Stimulated activated CD8-positive, alpha-beta memory T cell treated with anti-CD3 and anti-CD28 coated beads, Interleukin-15, amount 100 ng/mL, for 48 hours (primary cell): ENCODE measurements at regions not wholly inside any gene's neighbourhood (a gene's known extent, or its start where the extent isn't known, plus 50 kb on each side); places are given as distances from the start of the nearest gene placed in this dataset.
"Not testable (repeated sequence)": the region's sequence is repeated elsewhere in the genome, so short reads cannot be mapped to it uniquely, and the experiment has no call there.

ENCODE experiments used
- DNase-seq, 2 donors: peaks; one replicate each; pipeline ENCODE4 v3.0.0-alpha.2; 2020; ENCODE audit warnings: low read depth in 2 of 2

DNA sequence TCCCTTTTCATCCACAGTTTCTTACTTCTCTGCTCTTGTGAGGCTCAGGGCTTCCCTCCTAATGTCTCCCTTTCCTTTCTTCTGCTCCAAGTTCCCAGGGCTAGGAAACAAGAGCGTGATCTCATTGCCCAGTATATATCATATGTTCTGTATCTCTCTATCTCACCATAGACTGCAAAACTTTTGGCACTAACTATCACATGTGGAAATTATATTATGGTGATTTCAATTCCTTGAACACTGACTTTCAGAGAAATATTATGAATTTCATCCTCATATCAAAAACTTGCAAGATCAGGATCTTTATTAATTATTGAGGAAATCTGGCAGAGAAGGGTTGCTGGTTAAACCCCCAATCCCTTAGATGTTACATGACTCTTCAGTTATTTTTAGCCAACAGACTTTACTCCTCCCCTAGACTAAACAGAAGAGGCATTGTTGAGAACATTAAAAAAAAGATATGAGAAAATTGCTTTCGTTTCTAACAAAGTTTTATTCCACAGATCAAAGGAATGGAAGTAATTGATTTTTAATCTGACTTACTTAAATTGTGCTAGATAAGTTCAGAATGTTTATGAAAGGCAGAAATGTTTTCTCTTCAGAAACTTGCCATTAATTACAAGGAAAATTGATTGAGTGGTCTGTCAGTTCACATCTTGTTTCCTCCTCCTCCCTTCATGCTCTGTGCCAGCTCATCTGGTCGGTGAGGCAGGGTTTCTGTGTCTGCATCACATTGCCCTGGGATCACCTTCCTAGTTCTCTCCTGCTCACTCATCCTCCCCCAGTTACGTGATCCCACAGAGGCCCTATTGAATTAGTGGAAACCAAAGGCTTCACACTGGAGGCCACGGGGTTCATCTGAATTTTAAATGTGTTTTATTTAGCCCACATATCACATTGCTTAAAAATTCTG is 378.5 kb downstream of the LMO7 start:
- no peak for DNase-seq

DNA sequence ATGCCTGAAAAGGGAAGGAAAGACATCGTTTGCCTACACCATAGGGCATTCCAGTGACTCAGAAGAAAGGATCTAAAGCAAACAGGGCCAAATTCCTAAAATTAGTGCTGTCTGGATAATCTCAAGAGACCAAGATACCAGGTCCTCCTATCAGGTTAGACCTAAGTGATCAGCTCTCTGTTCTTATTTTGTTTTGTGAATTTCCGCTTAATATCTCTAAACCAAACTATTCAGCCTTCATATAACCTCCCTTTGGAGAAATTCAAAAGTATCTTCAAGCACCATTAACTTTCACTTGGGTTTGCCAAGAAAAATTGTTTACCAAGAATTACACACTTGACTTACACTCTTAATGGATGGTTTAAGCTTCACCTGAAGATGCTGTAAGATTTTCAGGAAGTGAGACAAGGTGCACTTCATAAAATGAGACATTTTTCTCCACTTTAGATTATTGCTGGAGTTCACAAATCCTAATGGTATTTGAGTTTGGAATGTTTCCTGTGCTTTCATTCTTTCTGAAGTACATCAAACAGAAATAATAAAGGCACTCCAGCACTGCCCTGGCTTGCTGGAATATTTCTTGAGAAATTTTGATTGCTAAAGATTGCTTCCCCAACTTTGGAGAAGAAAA is 376.1 kb downstream of the LMO7 start:
- DNase-seq: no peak

DNA sequence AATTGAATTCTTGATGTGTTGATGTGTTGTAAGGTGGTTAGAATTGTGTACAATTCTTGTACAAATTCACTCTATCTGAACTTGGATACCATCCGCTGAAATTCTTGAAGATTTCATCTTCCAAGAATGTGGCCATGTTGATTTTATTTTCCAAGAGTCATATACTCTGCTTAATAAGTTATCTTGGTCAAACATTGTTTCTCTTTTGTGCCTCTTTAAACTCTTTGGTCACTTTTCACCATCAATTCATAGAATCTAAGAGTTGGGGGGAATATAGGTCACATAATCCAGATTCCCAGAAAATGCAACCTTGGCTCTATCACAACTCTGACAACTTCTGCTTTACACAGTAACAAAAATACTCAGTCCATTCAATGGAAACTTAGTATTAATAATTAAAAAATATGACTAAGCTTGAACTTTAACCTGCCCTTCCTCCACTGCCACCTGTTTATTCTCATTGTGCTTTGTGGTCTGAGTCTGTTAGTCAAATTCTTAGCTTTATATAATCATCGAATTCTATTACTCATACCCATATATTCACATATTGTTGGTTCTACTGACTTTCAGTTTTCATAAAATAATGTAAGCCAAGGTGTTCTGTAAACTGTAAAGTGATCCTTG is 373.2 kb downstream of the LMO7 start:
- DNase-seq: no peak

DNA sequence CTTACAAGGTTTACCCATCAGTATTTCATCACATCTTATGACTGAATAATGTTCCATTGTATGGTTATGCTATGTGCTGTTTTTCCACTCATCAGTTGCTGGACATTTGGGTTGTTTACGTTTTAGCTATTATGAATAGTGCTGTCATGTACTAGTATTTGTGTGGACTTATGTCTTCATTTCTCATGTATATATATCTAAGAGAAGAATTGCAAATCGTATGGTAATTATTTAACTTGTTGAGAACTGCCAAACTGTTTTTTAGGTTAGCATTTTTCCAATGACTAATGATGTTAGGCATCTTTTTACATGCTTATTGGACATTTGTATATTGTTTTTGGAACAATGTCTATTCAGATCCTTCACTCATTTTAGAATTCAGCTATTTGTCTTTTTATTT is 368.3 kb downstream of the LMO7 start:
- no peak for DNase-seq

DNA sequence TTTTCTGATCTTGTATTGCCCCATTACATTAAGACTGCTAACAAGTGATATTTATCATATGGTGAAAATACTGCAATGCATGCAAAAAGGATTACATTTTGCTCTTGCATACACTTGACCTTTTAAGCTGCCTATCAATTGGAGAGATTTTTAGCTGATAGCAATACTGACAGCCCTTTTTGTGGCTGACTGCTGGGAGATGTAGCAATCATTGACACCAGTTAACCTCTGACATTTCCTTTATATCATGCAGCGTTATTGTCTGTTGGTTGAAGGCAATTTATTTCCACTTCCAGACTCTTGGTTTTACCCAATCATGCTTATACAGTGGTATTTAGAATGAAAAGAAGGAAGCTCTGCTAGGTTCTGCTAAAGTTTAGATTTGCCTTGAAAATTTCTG is 364.0 kb downstream of the LMO7 start:
- no peak for DNase-seq

DNA sequence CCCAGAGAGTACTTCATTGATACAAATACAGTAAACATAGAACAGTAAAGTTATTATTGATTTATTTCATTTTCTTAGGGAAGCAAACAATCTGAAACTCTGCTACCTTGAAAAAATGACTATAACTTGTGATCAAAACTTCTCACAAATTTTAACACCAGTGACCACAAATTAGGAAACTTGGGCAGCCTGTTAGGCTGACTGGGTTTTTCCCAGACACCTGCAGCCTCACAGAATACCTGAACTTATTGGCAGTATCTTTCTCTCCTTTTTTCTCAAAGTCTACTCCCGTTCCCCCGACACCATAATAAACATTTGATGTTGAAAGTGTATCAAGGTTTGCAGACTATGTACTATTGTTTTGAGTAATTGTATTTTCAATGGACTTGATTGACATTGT is 360.5 kb downstream of the LMO7 start:
- no peak for DNase-seq

DNA sequence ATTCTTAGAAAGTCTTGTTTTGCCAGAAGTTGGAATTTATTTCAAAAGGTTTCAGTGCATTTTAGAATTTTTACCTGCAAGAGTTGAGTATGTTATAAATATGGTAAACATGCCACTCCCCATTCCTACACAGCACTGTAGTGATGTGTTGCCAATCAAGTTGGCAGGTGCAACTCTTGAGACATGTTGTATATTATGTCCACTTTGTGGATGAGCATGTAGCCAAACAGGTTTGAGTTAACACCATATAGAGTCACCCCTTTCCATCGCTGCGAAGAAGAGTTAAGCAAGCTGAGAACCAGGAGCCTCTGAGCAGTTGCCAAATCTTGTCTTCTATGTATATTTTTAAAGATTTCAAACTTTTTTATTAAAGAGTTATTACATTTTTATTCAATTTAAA is 359.8 kb downstream of the LMO7 start:
- DNase-seq: no peak

DNA sequence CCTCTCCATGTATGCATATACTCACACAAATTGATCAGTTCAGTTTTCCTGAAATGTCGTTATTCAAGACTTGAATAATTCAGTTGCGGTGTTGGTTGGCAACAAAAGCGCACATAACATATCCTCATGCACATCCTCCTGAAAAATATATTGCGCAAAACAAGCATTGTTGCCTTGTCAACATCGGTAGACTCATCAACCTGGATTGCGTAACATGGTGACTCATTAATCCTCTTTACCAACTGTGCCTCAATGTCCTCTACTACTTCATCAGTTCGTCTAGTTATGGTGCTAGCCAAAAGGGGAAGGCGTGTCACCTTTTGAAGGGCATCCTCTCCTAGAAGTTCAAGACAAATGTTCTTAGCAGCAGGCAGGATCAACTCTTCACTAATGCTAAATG is 357.7 kb downstream of the LMO7 start:
- no peak for DNase-seq

DNA sequence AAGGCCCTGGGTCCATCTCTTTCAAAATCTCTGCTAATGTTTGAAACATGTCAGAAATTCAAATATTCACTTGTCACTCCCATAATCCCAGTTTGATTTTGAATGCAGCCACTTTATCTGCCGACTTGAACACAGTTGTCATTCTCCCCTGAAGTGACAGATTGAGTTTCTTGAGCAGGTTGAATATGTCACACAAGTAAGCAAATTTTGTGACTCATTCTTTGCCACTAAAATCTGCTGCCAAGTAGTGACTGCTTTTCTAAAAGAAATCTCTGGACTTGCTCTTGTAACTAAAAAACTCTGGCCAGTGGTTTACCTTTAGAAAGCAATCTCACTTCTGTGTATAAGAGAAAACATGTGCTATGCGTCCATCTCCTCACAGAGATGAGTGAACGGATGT is 357.1 kb downstream of the LMO7 start:
- no peak for DNase-seq

DNA sequence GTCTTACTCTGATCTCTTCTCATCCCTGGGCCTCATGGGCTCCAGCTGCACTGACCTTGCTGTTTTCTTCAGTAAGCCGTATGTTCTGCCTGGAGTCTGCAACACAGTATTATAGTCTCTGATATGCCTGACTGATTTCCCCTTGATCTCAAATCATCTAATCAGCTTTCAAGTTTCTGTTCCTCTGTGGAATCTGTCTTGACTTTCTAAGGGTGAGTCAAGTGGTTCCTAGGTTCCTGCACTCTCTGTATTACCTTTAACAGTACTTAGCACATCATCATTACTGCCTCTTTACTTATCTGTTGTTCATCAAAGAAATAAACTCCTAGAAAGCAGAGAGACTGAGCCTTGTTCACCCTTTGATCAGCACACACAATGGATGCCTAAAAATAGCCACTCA is 350.7 kb downstream of the LMO7 start:
- DNase-seq: no peak

DNA sequence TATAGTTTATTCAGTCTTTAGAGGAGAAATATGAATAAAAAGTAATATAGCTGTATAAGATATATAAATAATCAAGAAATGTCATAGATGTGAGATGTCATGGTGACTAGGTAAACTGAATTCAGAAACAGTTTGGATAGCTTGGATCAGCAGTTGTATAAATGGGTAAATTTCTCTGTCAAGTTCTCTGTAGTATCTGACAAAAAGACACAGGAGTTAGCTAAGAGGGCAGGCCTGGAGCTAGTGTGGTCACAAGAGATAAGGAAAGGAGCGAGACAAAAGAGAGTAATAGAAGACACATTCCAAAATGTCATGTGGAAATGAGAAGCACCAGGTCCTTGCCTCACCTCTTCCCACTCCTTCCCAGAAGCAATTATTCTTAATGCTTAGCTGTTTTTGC is 349.0 kb downstream of the LMO7 start:
- no peak for DNase-seq

DNA sequence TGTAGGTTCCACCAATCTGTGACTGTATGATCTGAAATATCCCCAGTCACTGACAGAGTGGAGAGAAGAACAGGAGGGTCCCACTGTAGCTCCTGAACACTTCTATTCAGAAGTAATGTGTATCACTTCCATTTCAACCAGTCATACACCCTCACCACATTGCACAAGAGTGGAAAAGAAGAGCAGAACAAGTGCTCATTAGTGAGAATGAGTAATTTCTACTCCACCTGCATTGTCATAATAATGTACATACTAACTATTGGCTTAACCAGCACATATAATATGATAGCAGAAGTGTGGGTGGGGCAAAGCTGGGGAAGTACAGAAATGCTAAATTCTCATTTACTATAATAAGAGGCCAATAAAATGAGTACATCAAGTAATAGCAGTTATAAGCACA is 342.7 kb downstream of the LMO7 start:
- DNase-seq: no peak

DNA sequence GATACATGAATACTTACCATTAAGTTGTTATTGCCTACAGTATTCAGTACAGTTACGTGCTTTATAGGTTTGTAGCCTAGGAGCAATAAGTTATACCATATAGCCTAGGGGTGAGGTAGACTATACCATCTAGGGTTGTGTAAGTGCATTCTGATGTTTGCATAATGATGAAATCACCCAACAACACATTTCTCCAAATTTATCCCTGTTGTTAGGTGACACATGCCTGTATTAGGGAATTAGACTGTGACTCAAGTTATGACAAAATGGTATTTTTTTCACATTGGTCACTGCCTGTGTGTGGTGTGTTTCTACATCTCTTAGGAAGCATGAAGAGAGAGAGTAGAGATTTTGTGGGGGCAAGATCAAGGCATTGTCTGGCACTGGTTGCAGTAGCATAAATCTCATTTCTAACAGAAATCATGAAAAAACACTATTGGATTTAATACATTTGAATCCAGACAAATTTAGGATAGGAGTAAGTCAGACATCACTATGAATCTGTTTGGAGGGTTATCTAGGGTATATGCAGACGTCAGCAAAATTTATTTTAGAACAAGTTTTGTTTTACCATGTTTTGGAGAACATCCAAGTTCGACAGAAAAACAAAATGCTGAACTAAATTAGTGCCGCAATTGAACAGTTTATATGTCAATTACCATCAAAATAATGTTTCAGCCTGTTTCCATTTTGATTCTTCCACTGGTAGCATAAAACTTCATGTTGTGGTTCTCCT is 332.1 kb downstream of the LMO7 start:
- DNase-seq: no peak

DNA sequence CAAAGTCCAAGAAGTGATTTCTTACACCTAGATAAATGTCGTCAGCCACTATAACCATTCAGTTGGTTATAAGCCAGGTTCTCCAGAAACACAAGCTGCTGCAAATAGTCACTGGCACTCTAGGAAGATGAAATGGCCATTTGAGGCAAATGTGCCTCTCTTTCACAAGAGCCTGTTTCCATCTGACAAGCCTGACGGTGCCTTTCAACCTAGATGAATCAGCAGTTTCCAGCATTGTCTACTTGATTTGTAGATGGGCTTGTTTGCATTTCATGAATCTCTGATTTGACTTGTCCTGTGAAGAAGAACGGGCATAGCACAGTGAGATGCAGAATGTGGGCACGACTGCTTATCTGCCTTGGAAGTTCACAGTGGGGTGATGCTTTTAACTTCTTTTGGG is 327.2 kb downstream of the LMO7 start:
- no peak for DNase-seq

DNA sequence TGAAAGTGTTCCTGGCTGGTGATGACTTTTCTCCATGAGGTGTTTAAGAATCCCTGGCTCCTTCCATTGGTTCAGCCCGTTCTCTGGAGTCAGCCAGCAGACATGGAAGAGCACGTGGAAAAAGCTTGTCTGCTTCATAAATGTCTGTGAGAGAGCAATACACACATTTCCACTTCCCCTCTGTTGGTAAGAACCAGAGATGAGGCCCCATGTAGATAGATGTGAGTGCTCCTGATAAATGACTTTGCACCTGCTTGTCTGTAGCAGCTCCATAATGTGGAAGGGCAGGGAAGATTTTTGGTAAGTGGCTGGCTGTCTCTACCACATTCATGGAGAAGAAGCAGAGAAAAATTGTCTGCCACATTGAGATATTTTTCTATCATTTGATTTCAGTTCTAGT is 325.8 kb downstream of the LMO7 start:
- no peak for DNase-seq

DNA sequence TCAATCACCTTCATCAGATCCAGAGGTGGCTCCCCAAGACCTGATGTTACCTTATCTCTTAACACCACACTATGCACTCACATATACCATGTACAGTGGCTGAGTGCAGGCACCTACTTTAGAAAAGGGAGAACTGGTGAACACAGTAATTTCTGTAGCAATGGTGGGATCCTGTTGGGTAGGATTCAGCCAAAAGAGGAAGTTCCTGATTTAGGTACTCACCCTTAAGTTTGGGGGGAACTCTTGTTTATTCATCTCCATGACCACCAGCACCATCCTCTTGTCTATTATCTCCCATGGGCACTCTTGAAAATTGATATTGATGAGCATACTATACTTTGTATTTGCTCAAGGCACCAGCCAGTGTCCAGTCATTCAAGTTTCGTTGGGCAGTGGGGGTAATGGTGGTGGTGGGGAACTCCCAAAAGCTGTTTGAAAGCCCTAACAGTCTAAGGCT is 324.4 kb downstream of the LMO7 start:
- DNase-seq: no peak

DNA sequence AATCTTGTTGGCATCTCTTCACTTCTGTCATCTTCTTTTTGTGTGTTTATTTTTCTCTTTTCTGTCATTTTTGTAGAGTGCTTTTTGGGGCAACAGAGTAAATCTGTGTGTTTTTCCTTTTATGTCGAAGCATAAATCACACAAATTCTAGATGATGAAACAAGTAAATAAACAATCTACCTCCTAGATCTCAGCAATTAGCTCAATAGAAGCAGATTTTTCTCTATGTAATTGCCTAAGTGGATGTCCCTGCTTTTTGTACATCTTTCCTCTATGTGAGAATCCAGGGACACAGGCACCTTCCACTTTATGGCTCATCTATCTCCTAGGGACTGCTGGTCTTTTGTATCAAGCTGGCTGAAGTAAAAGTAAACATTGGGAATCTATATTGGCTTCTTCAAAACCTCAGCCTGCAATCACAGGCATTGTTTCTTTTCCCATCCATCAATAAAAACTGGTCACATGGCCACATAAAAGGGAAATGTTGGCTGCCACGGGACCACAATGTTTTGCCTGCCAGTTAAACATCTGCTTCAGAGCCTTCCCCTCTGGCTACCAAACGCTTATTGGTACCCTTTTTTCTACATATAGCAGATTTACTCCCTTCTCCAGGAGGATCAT is 323.8 kb downstream of the LMO7 start:
- DNase-seq: no peak

DNA sequence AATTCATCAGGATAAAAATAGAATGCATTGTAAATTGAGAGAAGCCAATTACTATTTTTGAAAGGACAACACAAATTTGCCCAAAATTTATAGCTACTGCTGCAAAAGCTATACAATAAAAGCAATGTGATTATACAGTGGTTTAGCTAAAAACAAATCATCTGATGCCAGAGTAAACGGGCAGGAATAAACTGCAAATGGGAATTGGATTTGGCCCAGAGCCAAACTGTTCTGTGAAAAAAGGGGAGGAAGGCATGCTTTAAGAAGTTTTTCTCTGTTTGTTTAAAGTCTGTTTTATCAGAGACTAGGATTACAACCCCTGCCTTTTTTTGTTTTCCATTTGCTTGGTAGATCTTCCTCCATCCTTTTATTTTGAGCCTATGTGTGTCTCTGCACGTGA is 317.5 kb downstream of the LMO7 start:
- not testable (repeated sequence) for DNase-seq

DNA sequence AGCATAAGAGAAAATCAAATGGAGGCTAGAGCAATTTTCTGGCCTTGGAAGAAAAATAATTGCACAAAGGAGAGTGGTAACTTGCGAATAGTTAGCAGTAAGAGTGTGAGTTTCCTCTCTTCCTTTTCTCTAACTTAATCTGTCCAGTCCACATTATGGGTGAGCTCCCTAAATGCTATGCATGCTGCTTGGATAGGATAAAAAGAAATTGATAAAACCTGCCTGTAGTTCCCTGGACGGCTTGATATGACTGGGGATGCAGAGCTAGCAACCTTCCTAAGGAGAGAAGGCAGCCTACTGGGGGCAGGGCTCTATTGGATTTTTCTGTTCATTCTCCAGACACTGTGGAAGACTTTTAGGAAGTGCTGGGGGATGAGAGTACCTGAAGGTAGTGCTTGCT is 311.3 kb downstream of the LMO7 start:
- no peak for DNase-seq

DNA sequence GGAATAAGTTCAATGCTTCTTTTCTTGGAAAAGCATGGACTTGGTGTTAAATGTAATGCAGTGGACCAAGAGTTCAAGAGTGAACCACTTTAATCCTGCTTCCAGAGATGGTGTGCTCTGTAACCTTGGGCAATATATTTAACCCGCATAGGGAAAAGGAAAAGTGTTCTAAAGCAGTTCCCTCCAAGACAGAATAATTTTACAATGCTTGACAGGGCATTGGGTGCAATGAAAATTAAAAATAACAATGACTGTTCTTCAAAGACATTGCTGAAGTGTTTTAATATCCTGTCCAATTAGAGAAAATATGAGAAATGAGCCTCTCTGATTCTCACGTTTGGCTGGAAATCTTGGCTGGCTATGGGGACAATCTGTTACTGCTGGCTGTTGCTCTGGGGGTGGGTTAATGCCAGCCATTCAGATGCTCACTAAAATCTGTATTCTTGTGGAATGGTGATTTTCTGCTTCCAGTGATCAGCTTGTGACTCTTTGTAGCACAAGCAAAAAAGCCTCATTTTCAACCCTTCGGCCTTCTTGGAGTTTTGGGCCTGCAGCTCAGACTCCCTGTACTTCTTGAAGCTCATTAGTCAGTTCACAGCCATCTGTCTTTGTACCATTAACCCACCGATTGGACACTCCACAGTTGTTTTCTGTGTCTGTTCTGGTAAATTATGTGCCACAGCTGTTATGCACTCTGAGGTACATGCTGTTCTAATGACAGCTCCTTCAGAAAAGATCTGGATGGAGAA is 310.6 kb downstream of the LMO7 start:
- no peak for DNase-seq

DNA sequence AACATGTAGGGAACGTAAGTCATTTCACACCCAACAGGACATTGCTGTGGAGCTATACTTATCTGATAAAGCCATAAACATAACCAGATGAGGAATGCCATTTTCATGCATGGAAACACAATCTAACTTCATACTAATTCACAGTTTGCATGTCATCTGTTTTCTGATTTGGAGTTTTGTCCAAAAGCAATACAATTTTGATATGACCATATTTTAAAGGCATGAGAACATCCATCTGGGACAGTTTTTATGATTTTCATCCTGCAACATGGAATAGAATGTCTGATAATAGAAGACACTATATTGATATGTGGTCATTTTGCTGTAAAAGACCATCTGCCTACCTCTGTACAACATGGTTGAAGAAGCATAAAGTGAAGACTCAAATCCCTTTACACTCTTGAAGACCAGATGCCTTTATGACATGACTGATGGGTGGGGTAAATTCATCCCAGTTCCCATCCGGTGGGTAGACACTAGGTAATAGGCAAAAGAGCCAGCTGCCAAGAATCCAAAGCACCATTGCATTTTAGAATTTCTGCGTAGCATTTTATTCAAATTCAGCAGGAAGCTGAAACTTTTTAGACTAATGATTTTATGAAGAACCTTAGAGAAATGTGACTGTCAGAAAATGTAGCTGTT is 309.8 kb downstream of the LMO7 start:
- no peak for DNase-seq
